Karpas-422 (cell line): ENCODE measurements at regions not wholly inside any gene's neighbourhood (a gene's known extent, or its start where the extent isn't known, plus 50 kb on each side); places are given as distances from the start of the nearest gene placed in this dataset.
A peak's percentile ranks its signal among the peaks of the same experiment; 100 is the strongest.

ENCODE experiments used
- DNase-seq: peaks from one replicate; pipeline ENCODE4 v3.0.0-alpha.2; 2015
- H2AFZ ChIP-seq: fragments of 200-600 bp; sonication (generic); 2 replicates; pipeline ENCODE4 v1.6.1; 2014; ENCODE audit warnings: antibody characterized with exemption, low read length, mixed read lengths
- H3K27ac ChIP-seq: fragments of 200-600 bp; sonication (generic); 2 replicates; pipeline ENCODE4 v1.5.1; 2014; ENCODE audit warnings: mild to moderate bottlenecking, low read length, moderate library complexity
- H3K27me3 ChIP-seq: fragments of 200-600 bp; sonication (generic); 2 replicates; pipeline ENCODE4 v1.6.1; 2014; ENCODE audit warnings: low read length, mixed read lengths
- H3K36me3 ChIP-seq: fragments of 200-600 bp; sonication (generic); 2 replicates; pipeline ENCODE4 v1.6.1; 2014; ENCODE audit warnings: low read length, mixed read lengths; ENCODE audit not compliant: insufficient read depth
- H3K4me1 ChIP-seq: fragments of 200-600 bp; sonication (generic); 2 replicates; pipeline ENCODE4 v1.6.1; 2014; ENCODE audit warnings: mild to moderate bottlenecking, low read length, mixed read lengths
- H3K4me2 ChIP-seq: fragments of 200-600 bp; sonication (generic); 2 replicates; pipeline ENCODE4 v1.6.1; 2014; ENCODE audit warnings: low read length, low read depth, mild to moderate bottlenecking; ENCODE audit not compliant: poor library complexity, severe bottlenecking
- H3K4me3 ChIP-seq: fragments of 200-600 bp; sonication (generic); 2 replicates; pipeline ENCODE4 v1.5.1; 2014; ENCODE audit warnings: mild to moderate bottlenecking, antibody characterized with exemption, low read length, mixed read lengths
- H3K79me2 ChIP-seq: fragments of 200-600 bp; sonication (generic); 2 replicates; pipeline ENCODE4 v1.6.1; 2014; ENCODE audit warnings: mild to moderate bottlenecking, low read length, mixed read lengths
- H3K9ac ChIP-seq: fragments of 200-600 bp; sonication (generic); 2 replicates; pipeline ENCODE4 v1.6.0; 2014; ENCODE audit warnings: low read length
- H3K9me2 ChIP-seq: fragments of 200-600 bp; sonication (generic), shearing (Covaris generic); replicated peaks from 2 replicates; pipeline ENCODE4 v1.6.0; 2014; ENCODE audit warnings: mild to moderate bottlenecking, low read length, moderate library complexity; ENCODE audit not compliant: insufficient read depth
- H3K9me3 ChIP-seq: fragments of 300-700, 200-600 bp; sonication (generic); 2 replicates; pipeline ENCODE4 v1.6.1; 2014; ENCODE audit warnings: low read length, mixed read lengths
- H4K20me1 ChIP-seq: fragments of 200-600 bp; sonication (generic); 2 replicates; pipeline ENCODE4 v1.6.1; 2014; ENCODE audit warnings: mild to moderate bottlenecking, antibody characterized with exemption, low read length, low read depth; ENCODE audit not compliant: insufficient read depth

GRCh38 chr2:145957929-145958328, 1438.0 kb upstream of the ZEB2 start:
- no peak overlapping the region for H2AFZ ChIP-seq
- no peak overlapping the region for H3K4me3 ChIP-seq
- H3K4me1 ChIP-seq = no peaks in the 10 kb centered on the region
- H3K9me3 ChIP-seq = no peaks in the 10 kb centered on the region
- no peaks in the 10 kb centered on the region for H4K20me1 ChIP-seq
- H3K36me3 ChIP-seq = no peaks in the 10 kb centered on the region
- no peak overlapping the region for H3K27ac ChIP-seq
- no peak for DNase-seq
- H3K79me2 ChIP-seq = no peaks in the 10 kb centered on the region
- no peaks in the 10 kb centered on the region for H3K27me3 ChIP-seq
- H3K9ac ChIP-seq = no peak overlapping the region
- H3K9me2 ChIP-seq = no peaks in the 10 kb centered on the region; the same call in 1 of the 2 replicates
- H3K4me2 ChIP-seq = no peak overlapping the region

- H3K27ac ChIP-seq = no peak overlapping the region
- no peaks in the 10 kb centered on the region for H3K4me1 ChIP-seq
- H3K4me2 ChIP-seq = no peak overlapping the region
- H2AFZ ChIP-seq = no peak overlapping the region
- H3K36me3 ChIP-seq = no peaks in the 10 kb centered on the region
- H3K9ac ChIP-seq = no peak overlapping the region
- no peak for DNase-seq
- no peaks in the 10 kb centered on the region for H3K9me2 ChIP-seq
- no peaks in the 10 kb centered on the region for H4K20me1 ChIP-seq
- H3K4me3 ChIP-seq = no peak overlapping the region
- H3K27me3 ChIP-seq = no peaks in the 10 kb centered on the region
- no peaks in the 10 kb centered on the region for H3K9me3 ChIP-seq
- H3K79me2 ChIP-seq = no peaks in the 10 kb centered on the region
Measured at GRCh38 chr2:145939949-145940348, 1420.0 kb upstream of the ZEB2 start.

- no peak overlapping the region for H3K9ac ChIP-seq
- no peak overlapping the region for H2AFZ ChIP-seq
- no peaks in the 10 kb centered on the region for H3K4me1 ChIP-seq
- H3K4me3 ChIP-seq = no peak overlapping the region
- no peak for DNase-seq
- no peaks in the 10 kb centered on the region for H3K36me3 ChIP-seq
- H3K4me2 ChIP-seq = no peak overlapping the region
- H3K9me2 ChIP-seq = no peaks in the 10 kb centered on the region
- H3K27me3 ChIP-seq = no peaks in the 10 kb centered on the region
- H3K9me3 ChIP-seq = no peaks in the 10 kb centered on the region
- H3K27ac ChIP-seq = no peak overlapping the region
- no peaks in the 10 kb centered on the region for H3K79me2 ChIP-seq
- no peaks in the 10 kb centered on the region for H4K20me1 ChIP-seq
Measured at GRCh38 chr2:145935016-145935415, 1415.1 kb upstream of the ZEB2 start.

- Histone ChIP-seq H3K9me2 (no peaks in the 10 kb centered on the region), H3K4me1 (peaks cover 16% of the 10 kb centered on the region), H3K27me3 (no peaks in the 10 kb centered on the region), H3K79me2 (no peaks in the 10 kb centered on the region), H3K9ac (no peak overlapping the region), H3K4me3 (no peak overlapping the region), H3K9me3 (no peaks in the 10 kb centered on the region), H3K4me2 (no peak overlapping the region), H3K27ac (no peak overlapping the region), H4K20me1 (no peaks in the 10 kb centered on the region), H2AFZ (no peak overlapping the region), H3K36me3 (no peaks in the 10 kb centered on the region)
- no peak for DNase-seq
Measured at GRCh38 chr2:145931781-145932395, 1412.0 kb upstream of the ZEB2 start.

- no peak overlapping the region for H3K4me3 ChIP-seq
- no peaks in the 10 kb centered on the region for H3K36me3 ChIP-seq
- no peak for DNase-seq
- H3K4me1 ChIP-seq = peaks cover 18% of the 10 kb centered on the region
- no peaks in the 10 kb centered on the region for H3K27me3 ChIP-seq
- no peak overlapping the region for H3K4me2 ChIP-seq
- no peak overlapping the region for H3K27ac ChIP-seq
- H3K9ac ChIP-seq = no peak overlapping the region
- no peak overlapping the region for H2AFZ ChIP-seq
- no peaks in the 10 kb centered on the region for H4K20me1 ChIP-seq
- no peaks in the 10 kb centered on the region for H3K79me2 ChIP-seq
- H3K9me2 ChIP-seq = no peaks in the 10 kb centered on the region
- no peaks in the 10 kb centered on the region for H3K9me3 ChIP-seq
Measured at GRCh38 chr2:145930318-145930717, 1410.4 kb upstream of the ZEB2 start.

GRCh38 chr2:145927131-145927950, 1407.4 kb upstream of the ZEB2 start:
- peak; percentile 43 for DNase-seq
- Histone ChIP-seq H3K79me2 (no peaks in the 10 kb centered on the region), H2AFZ (0 out of 2 replicates have a peak overlapping the region, but pooled peaks have one; percentile 1)

GRCh38 chr2:145925591-145925990, 1405.7 kb upstream of the ZEB2 start:
- Histone ChIP-seq H3K4me1 (peaks cover 18% of the 10 kb centered on the region), H3K4me2 (no peak overlapping the region), H3K9me3 (no peaks in the 10 kb centered on the region), H3K9me2 (no peaks in the 10 kb centered on the region), H3K4me3 (no peak overlapping the region), H3K36me3 (no peaks in the 10 kb centered on the region), H2AFZ (no peak overlapping the region), H3K27ac (no peak overlapping the region), H4K20me1 (no peaks in the 10 kb centered on the region), H3K9ac (no peak overlapping the region), H3K27me3 (no peaks in the 10 kb centered on the region), H3K79me2 (no peaks in the 10 kb centered on the region)
- DNase-seq = no peak

More at GRCh38 chr2:145927131-145927950, 1407.4 kb upstream of the ZEB2 start:
- no peaks in the 10 kb centered on the region for H3K27me3 ChIP-seq
- H3K9me3 ChIP-seq = no peaks in the 10 kb centered on the region
- H3K4me1 ChIP-seq = peaks cover 18% of the 10 kb centered on the region
- H3K9ac ChIP-seq = no peak overlapping the region
- peak overlapping the region; percentile 37 for H3K4me3 ChIP-seq
- no peaks in the 10 kb centered on the region for H3K9me2 ChIP-seq
- no peaks in the 10 kb centered on the region for H3K36me3 ChIP-seq
- H3K27ac ChIP-seq = no peak overlapping the region
- no peaks in the 10 kb centered on the region for H4K20me1 ChIP-seq
- H3K4me2 ChIP-seq = peak overlapping the region; percentile 54

GRCh38 chr2:145919477-145919876, 1399.6 kb upstream of the ZEB2 start:
- Histone ChIP-seq H3K4me1 (no peaks in the 10 kb centered on the region), H2AFZ (no peak overlapping the region), H3K36me3 (no peaks in the 10 kb centered on the region), H3K27me3 (no peaks in the 10 kb centered on the region), H3K9ac (no peak overlapping the region), H3K9me2 (no peaks in the 10 kb centered on the region), H4K20me1 (no peaks in the 10 kb centered on the region), H3K79me2 (no peaks in the 10 kb centered on the region), H3K27ac (no peak overlapping the region), H3K4me3 (no peak overlapping the region), H3K9me3 (no peaks in the 10 kb centered on the region), H3K4me2 (no peak overlapping the region)
- no peak for DNase-seq
